MCF 10A (cell line): ENCODE measurements at regions not wholly inside any gene's neighbourhood (a gene's known extent, or its start where the extent isn't known, plus 50 kb on each side); places are given as distances from the start of the nearest gene placed in this dataset.

Experiments
- BruUV-seq: library from RNA; stranded (reverse); fragments of 400-500 nt; replicated peaks from 2 replicates; lab custom pipeline; 2021; lab: Mats Ljungman, UMichigan
- CTCF ChIA-PET: fragments of 300-600 bp; sonication (Branson Sonifier 250); formaldehyde crosslinking; extraction: SDS; loops from one replicate; lab custom pipeline; 2021; ENCODE audit warnings: antibody characterized with exemption, inconsistent platforms; lab: Yijun Ruan, JAX
- POLR2A ChIA-PET: fragments of 300-600, 350-650 bp; sonication (Branson Sonifier 250); formaldehyde crosslinking; extraction: SDS; loops from one replicate; lab custom pipeline; 2020; ENCODE audit warnings: antibody characterized with exemption, inconsistent platforms; lab: Yijun Ruan, JAX
- DNase-seq: peaks from one replicate; pipeline ENCODE4 v3.0.0-alpha.2; 2018; ENCODE audit not compliant: unreplicated experiment
- H3K27ac Mint-ChIP-seq: one replicate; pipeline ENCODE4 v1.8.0; 2022; ENCODE audit warnings: mild to moderate bottlenecking, low read depth, mixed read lengths; ENCODE audit not compliant: unreplicated experiment
- H3K27me3 Mint-ChIP-seq: one replicate; pipeline ENCODE4 v1.8.0; 2022; ENCODE audit warnings: mixed read lengths; ENCODE audit not compliant: insufficient read depth, unreplicated experiment
- H3K36me3 Mint-ChIP-seq: one replicate; pipeline ENCODE4 v1.8.0; 2022; ENCODE audit warnings: mild to moderate bottlenecking, moderate library complexity, mixed read lengths; ENCODE audit not compliant: insufficient read depth, unreplicated experiment
- H3K4me1 Mint-ChIP-seq: one replicate; pipeline ENCODE4 v1.8.0; 2022; ENCODE audit warnings: mixed read lengths; ENCODE audit not compliant: insufficient read depth, unreplicated experiment
- H3K4me3 Mint-ChIP-seq: one replicate; pipeline ENCODE4 v1.8.0; 2022; ENCODE audit warnings: mild to moderate bottlenecking, moderate library complexity, mixed read lengths; ENCODE audit not compliant: unreplicated experiment
- H3K9me3 Mint-ChIP-seq: one replicate; pipeline ENCODE4 v1.8.0; 2022; ENCODE audit warnings: mixed read lengths; ENCODE audit not compliant: unreplicated experiment
- intact Hi-C: fragments of 100-400 bp; cut with micrococcal nuclease; formaldehyde crosslinking; loops from 2 replicates; pipeline ENCODE4 v1.14.1; 2022
- TF ChIP-seq, protein P1 (sequence below): fragments of 200-600 bp; IDR thresholded peaks from one replicate; pipeline ENCODE4 v1.8.0; 2022; ENCODE audit warnings: antibody characterized with exemption, mild to moderate bottlenecking; ENCODE audit not compliant: unreplicated experiment

DNA sequence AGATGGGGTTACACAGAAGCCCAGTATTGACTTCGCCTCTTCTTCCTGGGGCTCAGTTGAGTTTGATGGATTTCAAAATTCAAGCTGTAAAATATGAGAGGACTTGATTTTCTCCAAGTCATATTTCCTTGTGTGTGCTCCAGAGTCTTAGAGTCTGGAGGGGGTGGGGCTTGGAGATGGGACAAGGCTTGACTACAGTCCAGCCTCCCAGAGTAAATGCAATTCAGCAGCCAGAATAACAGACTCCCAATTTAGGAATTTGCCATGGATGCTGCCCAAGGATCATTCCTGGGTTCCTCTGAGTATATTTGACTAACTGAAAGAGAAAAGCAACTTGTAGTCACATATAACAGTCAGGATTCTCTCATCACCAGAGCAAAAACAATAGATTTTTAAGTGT, 53.7 kb upstream of the RBPJ start:
- ChIA-PET POLR2A (interaction anchor here (1.8 kb wide), 1 partner anchor 52 kb away, joined by 5 read pairs; no protein-coding TSS in a partner anchor), CTCF (no interaction called here)
- DNase-seq, result no peak
- Mint-ChIP-seq H3K9me3 (no peaks in the 10 kb centered on the region), H3K27me3 (no peaks in the 10 kb centered on the region), H3K36me3 (no peaks in the 10 kb centered on the region), H3K4me1 (no peaks in the 10 kb centered on the region), H3K4me3 (no peak overlapping the region), H3K27ac (no peak overlapping the region)
- intact Hi-C loops, result no loop called here
- BruUV-seq, result no TSS peak
- TF ChIP-seq, protein P1, sequence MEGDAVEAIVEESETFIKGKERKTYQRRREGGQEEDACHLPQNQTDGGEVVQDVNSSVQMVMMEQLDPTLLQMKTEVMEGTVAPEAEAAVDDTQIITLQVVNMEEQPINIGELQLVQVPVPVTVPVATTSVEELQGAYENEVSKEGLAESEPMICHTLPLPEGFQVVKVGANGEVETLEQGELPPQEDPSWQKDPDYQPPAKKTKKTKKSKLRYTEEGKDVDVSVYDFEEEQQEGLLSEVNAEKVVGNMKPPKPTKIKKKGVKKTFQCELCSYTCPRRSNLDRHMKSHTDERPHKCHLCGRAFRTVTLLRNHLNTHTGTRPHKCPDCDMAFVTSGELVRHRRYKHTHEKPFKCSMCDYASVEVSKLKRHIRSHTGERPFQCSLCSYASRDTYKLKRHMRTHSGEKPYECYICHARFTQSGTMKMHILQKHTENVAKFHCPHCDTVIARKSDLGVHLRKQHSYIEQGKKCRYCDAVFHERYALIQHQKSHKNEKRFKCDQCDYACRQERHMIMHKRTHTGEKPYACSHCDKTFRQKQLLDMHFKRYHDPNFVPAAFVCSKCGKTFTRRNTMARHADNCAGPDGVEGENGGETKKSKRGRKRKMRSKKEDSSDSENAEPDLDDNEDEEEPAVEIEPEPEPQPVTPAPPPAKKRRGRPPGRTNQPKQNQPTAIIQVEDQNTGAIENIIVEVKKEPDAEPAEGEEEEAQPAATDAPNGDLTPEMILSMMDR, result no peak

DNA sequence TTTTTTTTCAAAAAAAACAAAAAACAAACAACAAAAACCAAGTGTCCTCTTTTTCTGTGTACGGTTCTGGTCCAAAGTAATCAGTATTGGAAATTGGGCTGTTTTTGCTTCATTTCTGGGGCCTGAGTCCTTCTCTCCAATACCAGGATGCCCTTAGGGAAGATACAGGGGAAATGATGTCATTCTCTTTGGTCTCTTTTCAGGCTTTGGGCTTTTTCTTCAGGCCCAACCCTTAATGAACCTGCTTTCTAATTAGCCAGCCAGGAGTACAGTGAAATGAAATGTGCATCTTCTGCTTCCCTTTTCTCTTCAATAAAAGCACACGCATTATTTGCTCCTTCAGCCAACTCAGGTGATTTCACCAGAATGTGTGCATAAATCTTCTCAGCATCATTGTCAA, 52.6 kb upstream of the RBPJ start:
- intact Hi-C loops, result no loop called here
- Mint-ChIP-seq H3K4me1 (no peaks in the 10 kb centered on the region), H3K36me3 (no peaks in the 10 kb centered on the region), H3K4me3 (no peak overlapping the region), H3K9me3 (no peaks in the 10 kb centered on the region), H3K27ac (no peak overlapping the region), H3K27me3 (no peaks in the 10 kb centered on the region)
- ChIA-PET POLR2A (interaction anchor here (1.8 kb wide), 1 partner anchor 51 kb away, joined by 5 read pairs; no protein-coding TSS in a partner anchor), CTCF (interaction anchor here (0.6 kb wide), 1 partner anchor 11 kb away, joined by 3 read pairs; no protein-coding TSS in a partner anchor)
- no TSS peak for BruUV-seq
- TF ChIP-seq, protein P1, result no peak
- DNase-seq, result no peak

DNA sequence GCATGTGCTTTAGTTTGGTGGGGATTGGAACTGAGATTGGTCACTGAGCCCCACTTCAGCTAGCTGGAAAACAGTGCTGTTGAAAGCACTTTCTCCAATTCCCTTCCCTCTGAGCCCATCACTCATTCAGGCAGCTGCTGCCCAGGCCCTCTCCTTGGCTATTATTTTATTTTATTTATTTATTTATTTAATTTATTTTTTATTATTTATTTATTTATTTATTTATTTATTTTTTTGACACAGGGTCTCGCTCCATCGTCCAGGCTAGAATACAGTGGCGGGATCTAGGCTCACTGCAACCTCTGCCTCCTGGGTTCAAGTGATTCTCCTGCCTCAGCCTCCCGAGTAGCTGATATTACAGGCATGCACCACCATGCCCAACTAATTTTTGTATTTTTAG, 51.8 kb upstream of the RBPJ start:
- no peaks in the 10 kb centered on the region for H3K27me3 Mint-ChIP-seq
- intact Hi-C loops, result no loop called here
- TF ChIP-seq, protein P1, result no peak
- H3K36me3 Mint-ChIP-seq, result no peaks in the 10 kb centered on the region
- ChIA-PET POLR2A (no interaction called here), CTCF (no interaction called here)
- H3K9me3 Mint-ChIP-seq, result no peaks in the 10 kb centered on the region
- no peak for DNase-seq
- H3K27ac Mint-ChIP-seq, result no peak overlapping the region
- H3K4me3 Mint-ChIP-seq, result no peak overlapping the region
- no peaks in the 10 kb centered on the region for H3K4me1 Mint-ChIP-seq
- BruUV-seq, result no TSS peak
